A673 (cell line): ENCODE measurements at regions not wholly inside any gene's neighbourhood (a gene's known extent, or its start where the extent isn't known, plus 50 kb on each side); places are given as distances from the start of the nearest gene placed in this dataset.

Source experiments
- CTCF ChIP-seq: fragments of 300-800, 200-600 bp; sonication (generic); conservative IDR thresholded peaks from 2 replicates; pipeline ENCODE4 v1.5.1; 2017; ENCODE audit warnings: low read depth, mild to moderate bottlenecking, antibody characterized with exemption, low read length, moderate library complexity, mixed read lengths
- EZH2 ChIP-seq: fragments of 200-600 bp; sonication (generic); IDR thresholded peaks from 2 replicates; pipeline ENCODE4 v1.6.1; 2017; ENCODE audit warnings: borderline replicate concordance, low read depth, mild to moderate bottlenecking, mixed read lengths, antibody characterized with exemption, low read length; ENCODE audit not compliant: poor library complexity, severe bottlenecking

- TF ChIP-seq CTCF = no peak
- no peak for TF ChIP-seq EZH2
Measured at GRCh38 chr1:95575291-95575690, 341.3 kb downstream of the RWDD3 start.
